ENCODE measurements at regions not wholly inside any gene's neighbourhood (a gene's known extent, or its start where the extent isn't known, plus 50 kb on each side); places are given as distances from the start of the nearest gene placed in this dataset.
"Not testable (repeated sequence)": the region's sequence is repeated elsewhere in the genome, so short reads cannot be mapped to it uniquely, and the experiment has no call there.

DNA sequence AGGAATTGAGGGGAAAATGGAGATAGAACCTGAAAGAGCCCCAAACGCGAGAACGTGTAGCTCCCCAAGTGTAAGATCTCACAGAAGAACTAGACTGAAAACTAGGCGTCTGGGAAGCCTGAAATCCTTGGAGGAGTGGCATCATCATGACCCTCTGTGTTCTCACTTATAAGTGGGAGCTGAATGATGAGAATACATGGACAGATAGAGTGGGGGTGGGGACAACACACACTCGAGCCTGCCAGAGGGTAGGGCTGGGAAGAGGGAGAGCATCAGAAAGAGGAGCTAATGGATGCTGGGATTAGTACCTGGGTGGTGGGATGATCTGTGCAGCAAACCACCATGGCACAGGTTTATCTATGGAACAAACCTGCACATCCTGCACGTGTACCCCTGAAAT lies 258.7 kb upstream of the NOTCH2NLA start:
- not testable (repeated sequence) for DNase-seq

DNA sequence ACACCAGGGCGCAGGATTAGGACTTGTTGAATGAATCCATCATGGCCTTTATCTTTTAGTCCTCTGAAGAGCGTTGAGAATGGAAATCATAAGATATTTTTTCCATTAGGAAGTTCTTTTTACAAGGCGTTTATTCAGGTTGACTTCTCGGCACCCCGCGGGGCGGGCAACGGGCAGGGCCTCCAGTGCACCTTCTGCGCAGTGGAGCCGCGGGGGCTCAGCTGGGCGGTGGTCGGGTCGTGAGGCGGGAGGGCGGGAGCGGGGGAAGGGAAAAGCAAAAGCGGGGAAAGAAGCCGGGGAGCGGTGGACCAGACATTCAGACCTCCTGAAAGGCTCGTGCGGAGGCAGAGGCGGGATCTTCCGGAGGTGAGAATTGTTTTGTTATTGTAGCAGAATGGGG lies 258.3 kb upstream of the NOTCH2NLA start:
- DNase-seq: not testable (repeated sequence)

DNA sequence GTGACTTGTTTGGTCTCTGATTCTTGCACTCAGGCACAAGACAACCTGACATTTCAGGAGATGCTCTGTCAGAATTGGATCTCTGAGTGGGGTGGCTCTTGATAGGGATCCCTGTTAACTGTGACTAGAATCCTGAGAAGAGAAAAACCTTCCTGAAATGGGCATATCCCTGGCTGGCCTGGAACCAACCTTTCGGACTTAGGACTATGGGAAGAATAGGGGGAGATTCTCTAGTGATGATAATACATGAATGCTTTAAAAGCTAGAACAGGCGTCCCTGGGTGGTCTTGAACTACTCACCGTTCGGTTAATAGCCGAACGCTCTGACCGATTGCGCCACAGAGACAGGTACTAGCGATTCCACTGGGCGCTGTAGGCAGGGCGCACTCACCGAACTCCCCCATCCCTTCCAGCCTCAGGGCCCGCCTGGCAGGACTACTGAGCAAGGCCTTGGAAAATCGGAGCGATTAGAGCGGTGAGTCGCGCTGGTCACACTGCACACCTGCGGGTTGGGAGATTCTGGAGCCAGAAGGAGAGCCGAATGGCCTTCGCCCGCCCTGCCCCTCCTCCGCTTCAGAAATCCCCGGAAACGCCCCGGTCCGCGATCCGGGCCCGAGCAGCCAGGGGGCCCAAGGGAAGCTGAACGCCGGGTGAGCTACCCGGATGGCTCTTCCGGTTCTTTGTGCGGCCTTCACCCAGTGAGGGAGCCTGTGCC lies 257.6 kb upstream of the NOTCH2NLA start:
- DNase-seq: not testable (repeated sequence)

DNA sequence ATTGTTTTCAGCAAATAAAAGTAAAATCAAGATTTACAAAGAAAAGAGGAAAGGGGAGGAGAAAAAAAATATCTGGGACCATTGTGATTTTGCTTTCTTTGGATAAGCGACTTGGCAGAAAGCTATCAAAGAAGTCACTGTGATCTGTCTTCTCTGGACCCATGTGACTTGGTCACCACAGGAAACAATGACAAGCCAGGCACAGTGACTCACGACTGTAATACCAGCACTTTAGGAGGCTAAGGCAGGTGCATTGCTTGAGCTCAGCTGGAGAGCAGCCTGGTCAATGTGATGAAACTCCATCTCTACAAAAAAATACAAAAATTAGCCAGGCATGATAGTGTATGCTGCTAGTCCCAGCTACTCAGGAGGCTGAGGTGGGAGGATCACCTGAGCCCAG lies 255.4 kb upstream of the NOTCH2NLA start:
- not testable (repeated sequence) for DNase-seq

DNA sequence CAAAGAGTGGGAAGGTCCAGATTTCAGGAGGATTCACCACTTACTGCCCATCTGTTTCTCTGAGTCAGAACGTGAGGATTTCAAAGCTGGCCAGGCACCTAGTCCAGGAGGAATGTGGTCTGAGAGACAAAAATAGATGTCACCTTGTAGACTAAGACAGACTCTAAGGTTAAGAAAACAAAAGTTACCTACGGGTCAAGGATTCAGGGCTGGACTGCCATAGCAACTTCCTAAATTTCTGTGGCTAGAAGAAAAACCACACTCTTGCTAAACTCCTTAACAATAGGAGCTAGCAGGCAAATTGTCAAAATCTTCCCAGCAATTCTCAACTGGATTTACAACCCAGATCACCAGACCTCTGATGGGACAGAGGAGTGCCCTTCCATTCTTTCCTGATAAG lies 250.4 kb upstream of the NOTCH2NLA start:
- not testable (repeated sequence) for DNase-seq

DNA sequence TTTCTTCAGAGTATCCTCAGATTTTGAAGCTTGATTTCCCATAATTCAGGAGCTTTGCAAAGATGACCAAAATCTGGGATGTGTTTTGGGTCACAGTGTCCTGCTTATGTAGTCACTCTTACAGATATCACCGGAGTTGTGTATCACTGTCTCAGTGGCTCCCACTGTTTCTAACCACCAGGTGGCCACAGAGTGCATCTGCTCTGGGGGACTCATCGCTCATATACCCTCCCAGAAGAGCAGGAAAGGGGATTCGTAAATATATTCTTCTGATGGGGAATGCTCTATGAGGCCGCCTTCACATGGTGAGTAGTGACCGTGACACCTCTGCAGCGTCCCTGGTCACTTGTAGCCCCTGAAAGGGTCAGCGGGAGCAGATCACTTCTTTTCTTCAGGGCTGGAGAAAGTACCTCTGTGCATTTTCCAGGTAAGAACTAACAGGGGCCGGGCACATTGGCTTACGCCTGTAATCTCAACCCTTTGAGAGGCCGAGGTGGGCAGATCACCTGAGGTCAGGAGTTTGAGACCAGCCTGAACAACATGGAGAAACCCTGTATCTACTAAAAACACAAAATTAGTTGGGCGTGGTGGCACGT lies 249.4 kb upstream of the NOTCH2NLA start:
- not testable (repeated sequence) for DNase-seq

DNA sequence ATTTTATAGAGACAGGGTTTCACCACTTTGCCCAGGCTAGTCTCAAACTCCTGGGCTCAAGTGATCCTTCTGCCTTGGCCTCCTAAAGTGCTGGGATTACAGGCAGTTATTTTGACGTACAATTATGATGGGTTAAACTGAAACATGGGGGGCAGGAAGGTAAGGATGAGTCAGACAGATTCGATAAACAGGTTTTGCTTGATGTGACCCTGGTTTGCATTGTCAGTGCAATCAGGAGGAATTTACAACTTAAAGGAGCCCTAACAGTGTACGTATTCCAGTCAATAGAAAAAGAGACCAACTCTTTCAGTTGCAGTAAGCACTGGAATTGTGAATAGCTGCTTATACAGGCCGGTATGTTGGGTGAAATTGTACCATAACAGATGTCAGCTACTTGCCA lies 246.3 kb upstream of the NOTCH2NLA start:
- DNase-seq: not testable (repeated sequence)

DNA sequence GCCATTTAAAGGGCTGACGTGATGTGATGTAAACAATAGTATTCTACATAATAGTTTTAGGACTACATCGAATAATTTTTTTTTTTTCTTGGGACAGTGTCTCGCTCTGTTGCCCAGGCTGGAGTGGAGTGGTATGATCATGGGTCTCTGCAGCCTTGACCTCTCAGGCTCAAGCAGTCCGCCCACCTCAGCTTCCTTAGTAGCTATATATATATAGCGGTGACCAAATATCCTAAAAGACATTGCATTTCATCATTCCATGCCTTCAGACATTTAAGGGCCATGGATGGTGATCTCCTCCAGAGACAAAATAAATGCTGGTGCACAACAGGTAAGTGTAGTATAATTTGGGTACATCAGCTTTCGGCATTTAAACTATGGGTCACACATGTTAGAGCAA lies 245.4 kb upstream of the NOTCH2NLA start:
- DNase-seq: not testable (repeated sequence)

DNA sequence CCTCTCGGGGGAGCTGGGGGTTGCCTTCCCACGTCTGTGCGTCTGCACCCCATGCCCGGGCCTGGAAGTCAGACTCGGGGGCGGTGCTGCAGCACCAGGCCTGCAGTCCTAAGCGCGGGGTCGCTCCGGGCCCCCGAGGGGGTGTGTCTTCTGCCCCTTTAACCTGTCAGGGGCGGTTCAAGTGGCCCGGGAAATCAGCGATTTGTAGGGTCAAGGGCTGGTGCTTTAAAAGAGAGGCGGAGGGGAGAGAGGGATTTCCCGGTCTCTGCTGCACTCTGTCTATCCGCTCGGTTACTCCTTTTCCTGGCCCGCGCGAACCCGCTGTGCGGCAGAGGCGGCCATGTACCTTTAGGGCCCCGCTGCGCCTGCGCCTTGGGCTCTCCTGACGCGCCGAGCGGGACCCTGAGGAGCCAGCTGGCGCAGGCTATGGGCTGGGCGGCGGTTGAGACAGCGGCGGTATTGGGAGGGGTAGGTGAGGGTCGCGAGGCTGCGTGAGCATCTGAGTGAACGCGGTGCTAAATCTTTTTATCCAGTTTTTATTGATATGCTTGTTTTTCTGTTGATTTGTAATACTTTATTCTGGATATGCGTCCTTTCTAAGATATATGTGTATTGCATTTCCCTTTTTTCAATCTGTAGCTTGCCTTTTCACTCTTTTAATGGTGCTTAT lies 243.5 kb upstream of the NOTCH2NLA start:
- peak; percentile 76 for DNase-seq

DNA sequence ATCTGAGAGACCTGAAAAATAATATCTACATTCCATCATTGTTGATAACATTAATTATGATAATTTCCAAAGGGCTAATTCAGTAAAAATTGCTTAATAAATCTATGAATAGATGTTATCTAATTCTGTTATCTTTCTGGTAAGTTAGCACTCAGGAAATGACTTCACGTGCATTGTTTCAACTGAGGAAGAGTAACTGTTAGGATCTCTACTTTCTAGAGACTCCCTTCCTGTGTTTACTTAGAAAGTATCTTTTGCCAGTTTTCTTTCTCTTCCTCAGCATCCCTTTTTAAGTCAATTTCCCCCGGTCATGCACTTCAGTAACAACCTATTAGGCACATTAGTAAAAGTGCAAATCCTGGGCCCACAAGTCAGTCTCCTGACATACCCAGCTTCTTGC lies 231.1 kb upstream of the NOTCH2NLA start:
- DNase-seq: not testable (repeated sequence)

DNA sequence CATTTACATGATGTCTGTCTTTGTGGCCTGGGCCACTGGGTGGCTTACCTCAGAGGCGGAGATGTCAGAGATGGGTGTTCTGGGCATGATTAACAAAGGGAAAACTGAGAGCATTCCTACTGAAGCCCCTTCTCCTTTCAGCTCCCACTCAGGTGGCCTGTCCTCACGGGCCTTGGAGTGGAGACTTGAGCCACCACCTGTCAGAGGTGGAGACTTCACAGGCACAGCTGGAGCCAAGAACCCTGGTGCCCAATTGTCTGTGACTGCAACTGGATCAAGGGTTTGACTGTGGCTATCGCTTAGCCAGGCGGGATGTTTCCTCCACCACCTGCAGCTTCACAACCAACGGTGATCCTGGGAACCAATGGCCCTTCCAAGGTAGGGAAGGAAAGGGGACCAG lies 230.5 kb upstream of the NOTCH2NLA start:
- not testable (repeated sequence) for DNase-seq

DNA sequence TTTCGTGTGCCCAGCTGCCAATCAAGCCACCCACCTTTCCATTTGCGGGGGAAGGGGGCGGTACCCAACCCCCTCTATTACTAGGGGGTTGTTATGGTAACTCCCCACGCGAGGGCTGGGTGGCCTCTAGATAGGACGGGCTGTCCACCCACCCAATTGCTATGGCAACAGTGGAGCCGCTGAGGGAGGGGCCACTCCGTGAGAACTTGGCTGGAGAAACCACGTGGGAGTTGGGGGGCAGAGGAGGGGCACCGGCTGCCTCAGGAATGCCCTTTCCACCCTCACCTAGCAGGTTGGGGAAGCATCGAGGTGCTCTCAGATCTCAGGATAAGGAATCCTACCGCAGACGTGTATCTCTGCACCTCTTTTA lies 220.0 kb upstream of the NOTCH2NLA start:
- DNase-seq: not testable (repeated sequence)

DNA sequence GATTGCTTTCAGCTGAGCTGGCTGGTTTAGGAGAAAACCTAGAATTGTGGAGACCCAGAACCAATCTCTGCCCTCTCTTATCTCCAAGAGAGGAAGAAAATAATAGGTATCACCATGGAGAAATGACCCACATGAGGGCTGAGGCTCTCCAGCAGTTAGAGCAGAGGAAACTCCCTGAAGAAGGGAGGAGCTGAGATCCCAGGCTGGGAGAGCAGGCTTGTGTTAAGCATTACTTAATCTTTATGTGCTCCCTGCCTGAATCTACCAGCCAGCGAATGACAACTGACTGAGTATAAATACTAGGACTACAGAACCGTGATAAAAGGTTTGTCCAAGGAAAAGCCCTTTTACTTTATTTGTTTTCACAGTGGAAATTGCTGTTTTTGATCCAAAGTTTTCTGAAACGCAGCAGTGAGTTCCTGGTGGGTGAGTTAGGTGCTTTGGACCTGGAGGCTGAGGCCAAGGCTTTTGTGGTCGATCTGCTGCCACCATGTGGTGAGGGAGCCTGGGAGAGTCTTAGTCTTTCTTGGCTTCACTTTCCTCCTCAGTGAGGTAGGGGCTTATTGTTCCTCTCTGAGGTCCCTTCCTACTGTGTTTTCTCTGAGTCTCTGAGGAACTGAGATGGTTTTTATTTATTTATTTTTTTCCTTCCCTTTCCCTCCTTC lies 219.5 kb upstream of the NOTCH2NLA start:
- peak; percentile 39 for DNase-seq

DNA sequence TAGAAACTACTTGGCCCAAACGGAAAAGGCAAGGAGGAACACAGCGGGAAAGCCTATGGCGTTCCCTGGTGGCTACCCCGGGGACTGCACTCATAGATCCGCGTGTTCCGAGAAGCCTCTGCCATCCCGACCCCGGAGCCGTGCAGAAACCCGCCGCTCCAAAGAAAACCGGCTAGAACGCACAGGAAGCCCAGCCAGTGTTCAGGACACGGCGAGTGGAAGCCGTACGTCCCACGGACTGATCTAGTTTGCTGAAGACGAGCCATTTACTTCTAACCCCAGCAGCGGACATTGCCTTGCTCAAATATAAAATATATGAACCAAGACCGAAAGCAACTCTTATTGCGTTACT lies 215.0 kb upstream of the NOTCH2NLA start:
- DNase-seq: not testable (repeated sequence)

DNA sequence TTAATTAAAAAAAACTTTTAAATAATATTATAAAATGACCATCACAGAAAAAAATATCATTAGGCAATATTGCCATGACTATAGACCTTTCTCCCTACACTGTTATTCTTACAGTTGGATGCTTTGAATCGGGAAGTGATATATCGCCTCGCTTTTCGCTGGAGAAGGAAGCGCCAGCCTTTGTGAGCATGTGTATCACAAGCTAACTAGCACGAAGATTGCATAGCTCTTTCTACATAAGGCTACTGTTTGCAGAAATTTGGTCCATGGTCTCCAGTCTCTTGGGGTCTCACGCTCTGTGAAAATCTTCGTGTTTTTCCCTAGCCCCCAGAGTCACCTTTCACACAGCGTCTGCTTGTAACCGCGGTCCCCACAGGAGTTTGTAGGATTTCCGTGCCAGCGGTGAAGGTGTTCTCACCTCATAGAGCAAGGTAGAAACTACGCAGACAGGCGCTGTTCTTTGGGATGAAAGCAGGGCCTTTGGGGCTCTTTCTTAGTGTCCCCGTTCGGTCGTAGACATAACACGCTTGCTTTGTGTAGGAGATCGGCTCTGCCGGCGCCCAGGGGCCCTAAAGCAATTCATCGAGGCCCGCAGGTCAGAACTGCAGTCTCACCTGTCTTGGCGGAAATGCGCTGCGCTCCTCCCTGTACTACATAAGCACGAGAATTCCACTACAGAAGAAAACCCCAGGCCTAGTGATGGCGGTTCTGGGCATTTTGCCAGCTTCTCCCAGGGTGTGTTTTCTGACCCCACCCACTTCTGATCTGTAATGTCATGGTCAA lies 214.5 kb upstream of the NOTCH2NLA start:
- DNase-seq: not testable (repeated sequence)

DNA sequence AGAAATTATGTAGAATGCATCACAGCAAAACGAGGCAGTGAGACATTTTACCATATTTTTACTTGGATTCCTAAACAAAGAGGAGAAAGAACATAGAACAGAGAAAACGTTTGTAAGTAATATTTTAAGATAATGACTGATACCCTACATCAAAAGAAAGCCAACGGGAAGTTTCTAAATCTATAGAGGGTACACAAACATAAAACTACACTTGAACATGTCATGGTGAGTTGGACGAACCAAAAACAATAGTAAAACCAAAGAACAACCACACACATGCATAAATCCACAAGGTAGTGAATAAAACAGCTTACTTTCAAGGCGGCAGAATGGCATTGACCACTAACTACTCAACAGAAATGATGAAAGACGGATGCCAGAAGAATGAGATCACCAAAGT lies 209.7 kb upstream of the NOTCH2NLA start:
- not testable (repeated sequence) for DNase-seq

DNA sequence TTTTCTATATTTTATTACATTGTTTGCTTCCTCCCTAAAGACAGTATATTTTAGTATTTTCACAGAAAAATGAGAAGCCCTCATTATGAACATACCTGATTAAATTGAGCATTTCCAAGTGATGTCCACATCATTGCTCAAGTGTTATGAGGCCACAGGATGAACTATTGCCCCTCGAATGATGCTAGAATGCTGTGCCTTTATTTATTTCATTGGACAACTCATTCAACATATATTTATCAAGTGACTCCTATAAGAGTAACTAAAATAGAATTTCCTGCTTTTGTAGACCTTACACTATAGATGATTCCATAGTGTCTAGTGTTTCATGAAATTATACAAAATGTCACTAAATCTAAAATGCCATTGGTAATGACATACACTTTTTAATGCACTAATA lies 187.8 kb upstream of the NOTCH2NLA start:
- DNase-seq: not testable (repeated sequence)

DNA sequence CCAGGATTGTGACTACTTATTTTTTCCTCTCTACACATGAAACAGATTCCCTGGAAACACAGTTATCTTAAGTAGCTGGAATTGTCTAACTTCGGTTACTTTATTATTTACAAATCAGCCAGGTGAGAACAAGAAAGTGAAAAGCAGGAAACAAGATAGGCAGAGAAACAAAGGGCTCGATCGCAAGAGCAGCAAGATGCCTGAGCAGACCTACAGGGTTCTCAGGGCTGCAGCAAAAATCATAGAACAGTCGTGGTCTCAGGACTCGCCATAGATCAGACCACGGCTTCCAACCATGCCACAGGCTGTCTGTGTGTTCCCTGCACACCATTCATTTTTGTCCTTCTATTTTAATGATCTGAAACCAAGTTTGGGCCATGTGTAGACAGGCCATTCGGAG lies 186.2 kb upstream of the NOTCH2NLA start:
- not testable (repeated sequence) for DNase-seq

DNA sequence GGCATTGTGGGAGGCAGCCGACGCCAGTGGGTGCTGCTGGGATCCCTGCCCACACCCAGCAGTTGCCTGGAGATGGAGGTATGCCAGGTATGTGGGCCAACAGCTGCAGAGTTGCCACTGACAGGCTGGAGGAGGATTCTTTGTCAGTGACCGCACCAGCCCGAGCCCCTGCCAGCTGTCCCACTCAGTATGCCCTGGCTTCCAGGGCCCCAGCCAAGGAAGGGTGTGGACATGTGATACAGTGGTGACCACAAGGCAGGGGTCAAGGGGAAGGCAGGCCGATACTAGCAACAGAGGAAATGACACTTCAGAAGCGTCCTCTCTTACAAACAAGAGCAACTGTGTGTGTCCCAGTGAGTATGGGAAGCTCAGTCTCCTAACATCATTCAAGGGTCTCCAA lies 185.1 kb upstream of the NOTCH2NLA start:
- DNase-seq: peak; percentile 22

DNA sequence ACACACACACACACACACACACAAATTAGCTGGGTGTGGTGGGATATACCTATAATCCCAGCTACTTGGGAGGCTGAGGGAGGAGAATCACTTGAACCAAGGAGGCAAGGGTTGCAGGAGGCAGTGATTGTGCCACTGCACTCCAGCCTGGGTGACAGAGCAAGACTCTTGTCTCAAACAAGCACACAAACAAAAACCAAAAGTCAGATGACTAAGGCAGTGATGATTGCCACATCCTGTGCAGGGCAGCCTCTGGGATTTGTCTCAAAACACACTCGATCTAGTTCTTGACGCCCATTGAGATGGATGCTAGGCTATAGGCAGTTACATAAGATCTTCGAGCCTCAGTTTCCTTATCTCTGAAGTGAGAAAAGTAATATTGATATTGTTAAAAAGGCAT lies 183.1 kb upstream of the NOTCH2NLA start:
- peak; percentile 53 for DNase-seq

DNA sequence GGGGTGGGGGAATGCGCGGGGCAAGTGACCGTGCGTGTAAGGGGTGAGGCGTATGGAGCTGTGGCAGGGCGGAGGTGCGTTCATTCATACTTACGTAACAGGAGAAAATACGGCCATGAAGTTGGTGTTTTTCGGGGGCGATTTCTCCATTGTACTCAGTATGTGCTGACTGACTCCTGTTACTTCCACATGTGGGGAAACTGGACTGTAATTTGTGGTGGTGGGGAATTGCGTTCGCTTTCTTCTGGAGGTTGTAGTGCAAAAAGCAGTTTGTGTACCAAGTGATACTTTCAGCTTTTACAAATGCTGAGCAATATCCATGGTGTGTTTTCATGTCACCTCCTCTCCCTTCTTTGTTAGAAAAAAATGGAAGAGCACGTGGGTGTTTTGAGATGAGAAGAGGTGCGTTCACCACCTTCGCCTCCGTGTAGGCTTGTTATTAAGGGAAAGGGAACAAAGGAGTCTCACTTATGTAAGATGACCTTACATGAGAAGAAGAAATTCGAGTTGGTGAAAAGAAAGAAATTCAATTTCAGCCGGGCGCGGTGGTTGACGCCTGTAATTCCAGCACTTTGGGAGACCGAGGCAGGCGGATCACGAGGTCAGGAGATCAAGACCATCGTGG lies 181.1 kb upstream of the NOTCH2NLA start:
- peak; percentile 47 for DNase-seq

DNA sequence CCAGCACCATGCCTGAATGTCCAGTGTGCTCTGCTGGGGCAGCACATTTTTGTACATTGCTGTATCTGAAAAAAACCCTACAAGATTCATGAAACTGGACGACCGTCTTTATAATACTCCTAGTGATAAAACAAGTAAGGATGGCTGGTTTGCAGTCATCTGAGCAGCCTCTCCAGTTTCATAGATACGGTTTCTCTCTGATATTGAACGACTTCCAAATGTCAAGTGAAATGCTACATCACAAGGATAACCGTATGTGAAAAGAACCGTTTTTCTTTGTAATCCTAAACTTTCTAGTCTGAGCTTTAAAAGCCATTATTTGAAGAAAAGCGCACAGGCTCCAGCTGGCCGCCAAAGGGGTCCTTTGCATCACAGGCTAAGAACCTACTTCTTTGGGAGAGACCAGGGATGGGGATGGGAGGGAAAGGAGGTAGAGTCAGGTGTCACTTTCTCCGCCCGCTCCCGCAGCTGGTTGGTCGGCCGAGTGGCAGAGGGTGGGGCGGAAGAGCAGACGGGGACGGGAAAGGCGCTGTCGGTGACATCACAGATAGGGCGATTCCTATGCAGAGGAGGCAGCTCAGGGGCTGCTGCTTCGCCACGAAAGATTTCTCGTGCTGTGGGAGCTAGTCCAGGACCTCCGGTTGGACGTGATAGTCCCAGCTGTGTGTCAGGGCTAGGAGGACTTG lies 180.4 kb upstream of the NOTCH2NLA start:
- DNase-seq: peak; percentile 17
